NCI-H510A treated with DMSO at 0.1 percent for 48 hours (cell line): ENCODE measurements at regions not wholly inside any gene's neighbourhood (a gene's known extent, or its start where the extent isn't known, plus 50 kb on each side); places are given as distances from the start of the nearest gene placed in this dataset.
A peak's percentile ranks its signal among the peaks of the same experiment; 100 is the strongest.

Experiments used
- DNase-seq: peaks from one replicate; lab custom pipeline; 2025; lab: John Stamatoyannopoulos, UW

DNA sequence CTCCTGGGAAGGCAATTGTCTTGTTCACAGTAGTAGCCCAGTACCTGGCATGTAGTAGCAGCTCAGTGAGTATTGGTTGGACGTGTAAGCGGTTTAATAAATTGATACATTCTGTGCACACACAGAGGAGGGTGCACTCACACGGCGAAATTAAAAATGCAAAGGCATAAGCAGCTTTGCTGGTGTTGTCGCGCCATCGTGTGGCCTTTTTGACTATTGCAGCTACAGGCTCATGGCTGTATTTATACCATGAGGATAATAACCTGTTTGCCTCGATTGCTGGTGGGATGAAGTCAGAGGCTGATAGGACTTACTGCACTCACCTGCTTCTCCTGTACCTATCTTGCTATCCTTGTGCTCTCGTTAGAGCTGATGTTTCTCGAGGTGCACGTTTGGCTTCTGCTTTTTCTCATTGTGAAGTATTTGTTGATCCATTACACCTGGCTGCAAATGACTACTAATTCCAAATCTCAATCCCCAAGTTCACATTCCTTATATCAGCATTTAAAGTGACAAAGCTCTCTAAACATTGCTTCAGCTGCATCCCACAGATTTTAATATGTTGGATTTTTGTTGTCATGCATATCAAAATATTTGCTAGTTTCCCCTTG lies 61.5 kb downstream of the TBXT start:
- peak; percentile 61 for DNase-seq

DNA sequence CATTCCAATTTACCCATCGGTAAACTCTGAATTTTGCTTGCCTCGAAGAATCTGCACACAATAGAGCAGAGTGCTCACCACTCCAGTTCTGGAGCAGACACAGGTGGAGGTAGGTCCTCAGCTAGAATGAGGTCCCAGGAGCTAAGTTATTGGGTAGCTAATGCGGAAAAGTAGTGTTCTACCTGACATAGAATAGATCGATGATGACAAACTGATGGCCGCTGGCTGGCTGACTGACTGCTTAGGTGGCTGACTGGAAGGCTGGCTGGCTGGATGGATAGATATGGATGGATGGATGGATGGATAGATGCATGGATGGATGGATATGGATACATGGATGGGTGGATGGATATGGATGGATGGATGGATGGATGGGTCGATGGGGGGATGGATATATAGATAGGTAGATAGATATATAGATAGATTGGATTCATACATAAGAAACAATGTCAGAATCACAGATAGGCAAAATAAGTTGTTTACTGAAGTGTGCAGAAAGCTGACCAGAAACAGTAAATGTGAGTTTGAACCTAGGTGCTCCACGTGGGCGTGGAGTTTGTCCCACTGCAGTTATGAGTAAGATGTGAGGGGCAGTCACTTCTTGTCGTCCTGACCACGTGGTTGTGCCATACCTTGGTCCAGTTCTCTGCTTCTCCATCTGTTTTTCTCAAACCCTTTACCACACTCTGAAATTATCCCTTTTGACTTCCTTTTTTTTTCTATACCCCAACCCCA lies 62.1 kb downstream of the TBXT start:
- no peak for DNase-seq

DNA sequence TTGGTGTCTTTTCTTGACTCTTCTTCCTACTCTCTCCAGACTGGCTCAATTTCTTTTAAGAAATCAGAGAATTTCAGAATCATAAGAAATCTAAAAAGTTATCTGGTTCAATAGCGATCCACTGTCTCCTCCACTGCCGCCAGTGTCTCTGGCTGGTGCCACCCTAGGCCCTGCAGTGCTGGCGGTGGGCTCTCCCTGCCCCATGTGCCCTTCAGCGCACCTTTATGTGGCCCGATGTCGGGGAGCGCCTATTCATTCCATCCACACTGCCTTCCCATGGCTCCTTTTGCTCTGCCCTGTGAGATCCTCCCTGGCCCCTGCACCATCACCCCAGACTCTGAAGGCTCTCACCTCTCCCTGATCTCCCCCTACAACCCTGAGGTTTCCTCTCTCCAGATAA lies 62.8 kb downstream of the TBXT start:
- DNase-seq, result no peak

DNA sequence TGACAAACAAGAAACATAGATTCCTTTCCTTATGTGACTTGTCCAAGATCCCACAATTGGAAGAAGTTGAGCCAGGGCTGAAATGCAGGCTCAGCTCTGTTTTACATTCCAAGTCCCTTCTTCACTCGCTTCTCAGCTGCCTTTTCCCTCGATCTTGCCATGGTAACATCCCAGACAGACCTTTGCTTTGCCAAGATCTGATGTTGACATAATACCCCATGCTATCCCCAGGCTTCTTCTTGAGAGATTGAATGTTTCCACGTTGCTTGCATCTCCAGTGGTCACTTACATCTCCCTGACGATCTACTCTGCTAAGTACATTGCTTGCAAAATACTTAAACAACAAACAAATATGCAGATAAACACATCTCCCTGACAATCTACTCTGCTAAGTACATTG lies 63.5 kb downstream of the TBXT start:
- no peak for DNase-seq

DNA sequence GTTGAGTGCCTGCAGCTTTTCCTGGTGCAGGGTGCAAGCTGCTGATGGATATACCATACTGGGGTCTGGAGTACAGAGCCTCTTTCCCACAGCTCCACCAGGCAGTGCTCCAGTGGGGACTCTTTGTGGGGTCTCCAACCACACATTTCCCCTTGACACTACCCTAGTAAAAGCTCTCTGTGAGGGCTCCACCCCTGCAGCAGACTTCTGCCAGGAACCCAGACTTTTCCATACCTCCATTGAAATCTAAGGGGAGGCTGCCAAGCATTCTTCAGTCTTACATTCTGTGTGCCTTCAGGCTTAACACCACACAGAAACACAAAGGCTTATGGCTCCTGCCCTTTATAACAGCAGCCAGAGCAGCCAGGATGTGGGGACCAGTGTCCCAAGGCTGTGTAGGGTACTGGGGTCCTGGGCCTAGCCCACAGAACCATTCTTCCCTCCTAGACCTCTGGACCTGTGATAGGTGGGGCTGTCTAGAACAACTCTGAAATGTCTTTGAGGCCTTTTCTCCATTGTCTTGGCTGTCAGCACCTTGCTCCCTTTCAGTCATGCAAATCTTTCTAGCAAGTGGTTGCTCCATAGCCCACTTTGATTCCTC lies 65.7 kb downstream of the TBXT start:
- DNase-seq, result no peak

DNA sequence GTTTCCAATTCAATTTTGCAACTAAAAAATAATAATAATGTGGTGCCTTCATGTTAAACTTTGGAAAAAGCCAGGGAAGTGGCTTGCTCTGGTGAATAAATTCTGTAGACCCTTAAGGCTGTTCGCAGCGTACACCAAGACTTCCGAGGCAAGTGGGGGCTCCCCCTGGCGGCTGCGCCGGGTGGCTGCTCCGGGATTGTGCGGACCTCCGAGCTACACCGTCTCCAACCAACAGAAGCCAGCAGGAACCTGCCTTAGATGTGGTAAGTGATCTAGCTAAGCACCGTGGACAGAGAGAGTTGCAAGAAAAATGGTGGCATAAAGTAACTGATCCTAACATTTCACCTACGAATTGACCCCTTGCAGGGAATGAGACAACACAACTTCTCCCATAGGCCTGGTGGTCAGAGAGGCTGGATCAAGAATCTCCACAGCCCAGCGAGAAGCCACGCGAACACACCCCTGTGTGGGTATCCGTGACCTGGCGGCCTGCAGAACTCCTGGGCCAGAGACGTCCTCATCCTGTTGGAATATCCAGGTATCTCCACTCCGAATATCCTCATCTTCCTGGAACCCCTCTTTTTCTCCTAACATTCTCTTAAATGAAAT lies 69.6 kb downstream of the TBXT start:
- DNase-seq, result peak; percentile 30

DNA sequence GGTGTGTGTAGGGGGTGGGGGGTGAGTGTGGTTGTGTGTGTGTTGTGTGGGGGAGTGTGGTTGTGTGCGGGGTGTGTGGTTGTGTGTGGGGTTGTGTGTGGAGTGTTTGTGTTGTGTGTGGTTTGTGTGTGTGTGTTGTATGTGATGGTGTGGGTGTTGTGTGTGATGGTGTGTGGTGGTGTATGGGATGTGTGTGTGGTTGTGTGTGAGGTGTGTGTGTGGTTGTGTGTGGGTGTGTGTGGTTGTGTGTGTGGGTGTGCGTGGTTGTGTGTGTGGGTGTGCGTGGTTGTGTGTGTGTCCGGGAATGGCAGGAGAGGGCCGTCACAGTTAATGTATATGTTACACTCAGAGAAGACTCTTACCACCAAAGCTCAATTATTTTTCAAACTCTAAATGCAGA lies 79.8 kb downstream of the TBXT start:
- DNase-seq, result no peak

DNA sequence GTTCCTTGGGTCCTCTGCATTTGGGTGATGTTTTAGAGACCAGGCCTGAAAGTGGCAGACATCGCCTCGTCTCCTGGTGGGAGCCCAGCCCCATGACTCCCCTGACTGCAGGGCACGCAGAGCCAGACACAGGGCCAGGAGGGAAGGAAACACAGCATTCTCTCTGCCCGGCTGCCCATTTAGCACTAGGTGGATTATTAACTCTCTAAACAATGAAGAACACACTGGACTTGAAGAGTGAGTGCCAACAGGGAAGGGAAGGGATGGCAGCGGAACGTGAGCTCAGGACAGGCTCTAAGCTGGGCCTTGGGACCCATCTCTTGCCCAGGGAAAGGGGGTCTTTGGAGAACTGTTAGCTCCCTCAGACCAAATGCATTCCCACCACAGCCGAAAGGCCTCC lies 80.4 kb downstream of the TBXT start:
- DNase-seq, result no peak

DNA sequence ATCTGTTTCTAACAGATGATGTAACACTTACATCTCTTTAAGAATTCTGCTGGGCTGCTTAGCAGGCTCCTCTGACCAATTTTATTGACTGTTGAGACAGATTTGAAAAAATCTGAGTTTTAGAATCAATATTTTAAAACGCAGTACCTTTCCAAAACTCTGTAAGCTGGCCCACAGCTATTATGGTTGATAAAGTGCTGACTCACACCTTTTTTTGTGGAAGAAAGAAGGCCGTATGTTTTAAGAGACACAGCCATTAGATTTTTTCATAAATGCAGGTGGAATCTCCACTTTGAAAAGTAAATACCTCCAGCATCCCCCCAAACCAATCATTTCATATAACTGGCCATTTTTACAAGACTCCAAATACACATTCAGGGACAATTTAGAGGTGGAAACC lies 82.2 kb downstream of the TBXT start:
- no peak for DNase-seq

DNA sequence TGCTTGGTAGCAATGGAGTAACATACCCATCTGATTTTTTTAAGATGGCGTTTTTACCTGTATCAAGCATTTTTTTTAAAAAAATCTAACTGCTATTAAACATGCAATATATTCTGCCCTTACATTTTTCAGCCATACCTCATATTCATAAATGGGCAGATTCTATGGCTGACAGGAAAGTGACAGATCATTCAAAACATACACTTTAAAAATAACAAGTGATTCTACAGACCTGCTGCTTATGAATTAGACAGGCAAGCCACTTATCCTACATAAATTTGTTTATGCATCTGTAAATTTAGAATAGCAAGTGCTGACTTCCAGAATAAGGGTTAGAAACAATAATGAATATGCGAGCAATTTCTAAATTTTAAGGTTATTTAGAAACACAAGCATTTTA lies 82.7 kb downstream of the TBXT start:
- no peak for DNase-seq

DNA sequence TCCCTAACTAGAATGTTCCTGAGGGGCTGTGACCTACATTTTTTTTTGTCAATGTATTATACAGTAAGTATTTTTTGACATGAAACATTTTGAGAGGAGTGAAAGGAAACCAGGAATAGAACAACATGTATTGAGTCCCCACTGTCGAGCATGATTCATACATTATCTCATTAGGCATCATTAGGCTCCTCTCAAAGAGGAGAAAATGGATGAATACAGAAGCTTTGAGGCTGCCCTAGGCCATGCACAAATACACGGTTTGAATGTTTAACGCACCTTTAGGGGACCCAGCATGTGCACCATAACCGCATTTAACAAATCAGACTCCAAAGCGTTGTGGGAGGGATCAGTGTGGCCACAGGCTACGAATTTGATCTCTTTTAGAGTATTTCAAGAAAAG lies 87.8 kb downstream of the TBXT start:
- DNase-seq, result no peak

DNA sequence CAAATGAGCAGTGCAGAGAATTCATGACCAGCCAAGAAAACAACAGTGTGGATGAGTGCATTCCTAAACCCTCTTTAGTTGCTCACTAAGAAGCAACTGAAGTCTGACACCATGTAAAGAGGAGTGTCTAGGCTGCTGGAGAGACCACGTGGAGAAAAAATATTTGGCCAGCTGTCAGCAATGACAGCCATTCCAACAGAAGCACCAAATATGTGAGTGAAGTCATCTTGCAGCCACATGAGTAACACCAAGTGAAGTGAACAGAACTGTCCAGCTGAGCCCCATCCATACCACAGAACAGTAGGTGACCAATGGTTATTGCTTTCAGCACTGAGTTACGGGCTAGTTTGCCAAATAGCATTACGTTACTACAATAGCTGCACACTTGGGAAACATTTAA lies 89.4 kb downstream of the TBXT start:
- DNase-seq, result no peak

DNA sequence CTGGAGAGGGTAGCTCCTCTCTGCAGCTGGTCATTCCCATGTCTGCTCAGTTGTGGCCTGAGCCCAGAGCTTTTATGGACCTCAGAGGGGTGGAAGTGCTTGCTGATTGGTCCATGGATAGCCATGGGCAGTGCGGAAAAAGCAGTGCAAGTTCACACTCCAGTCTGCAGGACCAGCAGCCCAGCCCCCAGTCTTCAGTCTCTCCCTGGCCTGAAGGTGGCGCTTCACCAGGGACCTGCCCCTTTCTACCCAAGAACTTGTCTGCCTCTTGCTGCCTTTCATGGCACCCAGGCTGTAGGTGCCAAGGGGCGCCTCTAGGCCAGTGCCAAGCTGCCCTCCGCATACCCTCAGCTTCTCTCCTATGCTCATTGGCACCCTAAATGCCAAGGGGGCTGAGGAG lies 91.0 kb downstream of the TBXT start:
- no peak for DNase-seq

DNA sequence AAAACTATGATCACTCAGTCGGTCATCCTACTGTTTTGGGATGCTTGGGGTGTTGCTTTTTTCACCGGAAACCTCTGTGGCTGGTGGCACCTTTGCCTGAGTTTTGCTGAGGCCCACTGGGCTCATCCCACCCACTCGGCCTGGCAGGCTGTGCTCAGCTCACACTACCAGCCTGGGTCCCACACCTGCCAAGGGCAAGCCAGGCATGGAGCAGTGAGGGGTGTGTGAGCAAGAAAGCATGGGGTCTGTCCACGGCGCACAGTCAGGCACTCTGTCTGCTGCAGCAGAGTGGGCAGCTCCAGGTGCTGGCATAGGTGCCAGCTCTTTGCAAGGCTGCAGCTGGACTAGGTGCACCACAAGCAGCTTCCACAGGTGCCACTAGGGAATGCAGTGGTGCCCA lies 91.7 kb downstream of the TBXT start:
- DNase-seq, result no peak

DNA sequence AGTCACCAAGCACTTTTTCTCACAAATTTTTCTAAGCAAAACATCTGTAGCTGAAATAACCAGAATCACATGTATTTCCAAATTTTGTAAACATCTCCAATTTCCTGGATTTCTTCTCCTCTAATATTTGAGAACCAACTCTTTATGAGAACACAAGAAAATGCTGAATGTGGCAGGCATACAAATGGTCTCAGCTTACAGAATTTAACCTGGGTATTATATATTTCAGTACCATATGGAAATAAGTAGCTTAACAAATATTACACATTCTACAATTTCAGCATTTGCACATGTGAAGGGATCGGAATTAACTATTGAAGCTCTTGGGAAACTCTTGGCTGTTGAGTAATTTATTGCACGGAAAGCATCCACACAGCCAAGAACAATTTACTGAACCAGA lies 92.5 kb downstream of the TBXT start:
- DNase-seq, result no peak

DNA sequence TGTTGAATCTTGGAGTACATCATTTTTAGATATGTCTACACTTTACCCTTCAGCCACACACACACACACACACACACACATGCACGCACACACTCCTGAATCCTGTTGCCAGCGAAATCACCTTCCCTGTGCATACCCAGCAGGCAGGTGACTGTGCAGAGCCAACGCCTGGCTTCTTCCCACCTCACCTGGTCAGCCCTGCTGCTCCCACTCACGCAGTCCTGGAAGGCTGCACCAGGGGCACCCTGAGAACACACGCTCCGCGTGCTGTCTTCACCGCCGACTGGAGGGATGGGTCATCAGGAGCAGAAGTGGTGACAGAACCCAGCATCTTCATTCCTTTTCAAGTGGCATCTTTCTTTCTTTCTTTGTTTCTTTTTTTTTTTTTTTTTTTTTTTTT lies 94.6 kb downstream of the TBXT start:
- no peak for DNase-seq

DNA sequence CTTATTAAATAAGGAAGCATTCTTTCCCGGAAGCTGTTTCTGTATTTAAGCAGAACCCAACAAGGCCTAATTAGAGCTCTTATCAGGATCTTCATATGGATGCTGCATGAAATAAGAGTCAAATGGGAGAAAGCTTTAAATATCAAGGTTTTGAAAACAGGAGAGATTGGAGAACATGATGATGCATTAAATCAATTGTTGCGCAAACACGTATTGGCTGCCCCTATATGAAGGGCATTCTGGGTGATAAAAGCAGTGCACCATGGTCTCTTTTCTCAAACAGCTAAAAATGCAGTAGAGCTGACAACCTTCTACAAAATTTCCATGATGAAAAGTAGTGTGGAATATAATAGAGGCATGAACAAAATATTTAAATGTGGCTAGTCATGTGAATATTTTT lies 98.9 kb downstream of the TBXT start:
- DNase-seq, result no peak

DNA sequence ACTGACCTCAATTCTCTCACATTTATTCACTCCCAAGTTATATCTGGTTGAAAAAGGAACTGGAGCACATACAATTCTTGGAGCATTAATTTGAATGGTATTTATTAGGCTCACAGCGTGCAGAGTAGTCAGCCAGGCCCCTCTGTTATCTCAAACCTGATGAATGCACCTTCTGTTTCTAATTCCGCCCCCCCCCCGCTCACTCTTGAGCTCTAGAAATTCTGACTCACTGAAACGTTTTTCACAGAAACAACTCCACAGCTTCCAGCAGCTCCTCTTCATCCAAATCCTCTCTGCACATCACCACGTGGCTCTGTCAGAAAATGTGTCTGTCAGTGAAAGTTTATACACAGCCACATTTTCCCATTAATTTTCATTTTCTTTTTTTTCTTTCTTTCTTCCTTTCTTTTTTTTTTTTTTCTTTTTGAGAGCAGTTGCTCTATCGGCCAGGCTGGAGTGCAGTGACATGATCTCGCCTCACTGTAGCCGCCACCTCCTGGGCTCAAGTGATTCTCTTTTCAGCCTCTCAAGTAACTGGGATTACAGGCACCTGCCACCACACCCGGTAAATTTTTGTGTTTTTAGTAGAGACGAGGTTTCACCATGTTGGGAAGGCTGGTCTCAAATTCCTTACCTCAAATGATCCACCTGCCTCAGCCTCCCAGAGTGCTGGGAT lies 109.4 kb downstream of the TBXT start:
- no peak for DNase-seq

DNA sequence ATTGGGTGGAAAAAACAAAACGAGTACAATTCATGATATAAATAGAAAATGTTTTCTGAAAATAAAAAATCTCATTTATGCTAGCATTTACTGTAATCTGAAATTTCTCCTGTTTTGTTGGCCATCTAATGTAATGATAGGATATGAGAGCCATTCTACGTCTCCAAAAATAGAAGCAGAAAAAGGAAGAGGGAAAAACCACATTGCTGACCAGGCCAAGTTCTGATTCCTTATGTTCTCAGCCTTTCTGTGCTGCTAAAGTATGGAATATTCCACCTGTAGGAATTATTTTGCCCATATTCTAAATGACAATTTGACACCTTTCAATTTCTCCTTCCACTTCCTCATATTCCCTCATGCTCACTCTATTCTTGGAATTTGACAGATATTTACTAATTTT lies 110.2 kb downstream of the TBXT start:
- no peak for DNase-seq

DNA sequence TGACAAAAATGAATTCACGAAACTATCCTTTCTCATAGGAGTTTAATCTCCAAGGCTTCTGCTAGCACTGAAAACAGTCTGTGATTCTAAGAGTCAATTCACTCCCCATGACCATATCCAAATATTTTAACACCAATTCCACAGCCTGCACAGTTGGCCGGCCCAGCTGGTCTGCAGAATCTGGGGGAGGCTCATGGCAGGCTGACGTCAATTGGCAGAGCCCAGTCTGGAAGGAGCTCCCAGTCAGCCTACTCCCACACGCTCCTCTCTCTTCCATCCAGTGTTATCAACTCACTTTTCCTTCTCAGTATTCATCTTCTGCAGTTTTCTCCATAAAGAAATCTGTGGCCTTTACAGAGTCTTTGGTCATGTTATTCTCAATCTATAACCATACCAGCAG lies 111.0 kb downstream of the TBXT start:
- no peak for DNase-seq

DNA sequence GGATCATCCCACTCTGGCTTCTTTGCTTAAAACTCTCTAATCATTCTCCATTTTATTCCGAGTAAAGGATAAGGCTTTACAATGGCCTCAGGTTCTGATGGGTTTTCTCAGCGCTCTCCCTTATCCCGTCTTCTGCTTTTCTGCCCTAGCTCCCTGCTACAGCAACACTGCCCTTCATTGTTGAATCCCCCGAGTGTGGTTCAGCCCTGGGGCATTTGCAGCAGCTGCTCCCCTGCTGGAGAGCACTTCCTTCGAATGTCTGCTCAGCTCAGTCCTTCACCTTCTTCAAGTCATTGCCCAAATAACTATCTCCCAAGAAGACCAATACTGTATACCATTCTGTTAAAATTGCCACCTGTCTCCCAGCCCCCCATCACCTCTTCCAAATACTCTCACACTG lies 111.8 kb downstream of the TBXT start:
- no peak for DNase-seq

DNA sequence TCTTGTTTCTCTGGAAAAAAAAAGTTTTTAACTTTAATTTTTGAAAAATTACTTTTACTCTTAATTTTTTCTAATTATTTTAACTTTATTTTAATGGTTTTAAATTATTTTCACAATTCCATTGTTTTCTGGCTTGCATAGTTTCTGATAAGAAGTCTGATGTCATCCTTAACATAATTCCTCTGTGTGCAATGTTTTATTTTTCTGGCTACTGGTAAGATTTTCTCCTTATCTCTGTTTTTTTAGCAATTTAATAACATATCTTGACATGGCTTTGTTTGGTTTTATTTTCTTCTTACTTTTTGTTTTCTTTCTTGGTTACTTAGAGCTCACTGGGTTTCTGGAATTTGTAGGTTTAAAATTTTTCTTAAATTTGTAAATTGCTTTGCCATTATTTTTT lies 114.8 kb downstream of the TBXT start:
- DNase-seq, result no peak

DNA sequence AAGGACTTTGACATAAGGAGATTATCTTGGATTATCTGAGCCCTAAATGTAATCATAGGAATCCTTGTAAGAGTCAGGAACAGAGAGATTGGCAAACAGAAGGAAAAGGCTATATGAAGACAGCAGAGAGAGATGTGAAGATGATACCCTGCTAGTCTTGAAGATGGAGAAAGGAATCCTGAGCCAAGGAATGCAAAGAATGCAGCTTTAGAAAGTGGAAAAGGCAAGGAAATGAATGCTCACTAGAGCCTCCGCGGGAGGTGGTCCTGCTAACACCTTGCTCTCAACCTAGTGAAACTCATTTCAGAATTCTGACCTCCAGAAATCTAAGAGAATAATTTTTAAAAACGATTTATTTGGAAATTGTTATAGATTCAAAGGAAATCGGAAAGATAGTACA lies 117.1 kb downstream of the TBXT start:
- no peak for DNase-seq
